HUDEP-2 (cell line): ENCODE measurements at regions not wholly inside any gene's neighbourhood (a gene's known extent, or its start where the extent isn't known, plus 50 kb on each side); places are given as distances from the start of the nearest gene placed in this dataset.
A peak's percentile ranks its signal among the peaks of the same experiment; 100 is the strongest.
"Not testable (repeated sequence)": the region's sequence is repeated elsewhere in the genome, so short reads cannot be mapped to it uniquely, and the experiment has no call there.

Source experiments
- DNase-seq, 76 experiments: peaks; one replicate each; lab custom pipeline; 2025; ENCODE audit not compliant: unreplicated experiment in 76 of 76; lab: John Stamatoyannopoulos, UW

DNA sequence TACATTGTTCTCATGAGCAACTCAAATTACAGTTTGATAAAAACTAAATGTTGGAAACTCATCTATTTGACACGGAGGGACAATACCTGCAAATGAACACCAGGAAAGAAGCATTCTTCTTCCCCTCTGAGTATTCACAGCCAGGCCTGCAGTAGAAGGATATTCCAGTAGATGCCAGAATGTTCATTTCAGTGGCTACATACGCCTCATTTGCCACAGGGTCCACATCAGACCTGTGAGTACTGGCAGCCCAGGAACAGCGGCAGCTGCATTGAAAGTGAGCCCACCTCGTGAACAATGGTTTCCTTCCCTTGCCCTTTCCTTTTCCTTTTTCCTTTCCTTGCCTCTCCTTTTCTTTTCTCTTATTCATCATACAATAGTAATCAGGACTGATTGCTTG is 81.1 kb upstream of the NEIL3 start:
- no peak for DNase-seq

DNA sequence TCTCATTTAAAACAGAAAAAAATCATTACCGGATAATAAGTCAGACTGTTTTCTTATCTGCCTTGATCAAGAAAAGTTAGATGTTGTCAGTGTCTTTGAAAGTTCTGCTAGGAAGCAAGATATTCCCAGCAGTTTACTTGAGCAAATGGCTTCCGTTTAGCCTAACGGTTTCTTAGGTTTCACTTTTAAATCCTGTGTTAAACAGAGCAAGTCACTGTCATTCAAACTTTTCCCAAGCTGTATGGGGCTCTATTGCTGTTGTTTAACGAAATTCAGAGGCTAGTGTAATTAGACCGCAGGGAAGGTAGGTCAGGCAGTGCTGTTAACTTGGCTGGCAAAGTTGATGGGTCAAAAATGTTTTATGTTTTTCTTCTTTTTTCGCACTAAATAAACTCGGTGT is 80.3 kb upstream of the NEIL3 start:
- DNase-seq = no peak

DNA sequence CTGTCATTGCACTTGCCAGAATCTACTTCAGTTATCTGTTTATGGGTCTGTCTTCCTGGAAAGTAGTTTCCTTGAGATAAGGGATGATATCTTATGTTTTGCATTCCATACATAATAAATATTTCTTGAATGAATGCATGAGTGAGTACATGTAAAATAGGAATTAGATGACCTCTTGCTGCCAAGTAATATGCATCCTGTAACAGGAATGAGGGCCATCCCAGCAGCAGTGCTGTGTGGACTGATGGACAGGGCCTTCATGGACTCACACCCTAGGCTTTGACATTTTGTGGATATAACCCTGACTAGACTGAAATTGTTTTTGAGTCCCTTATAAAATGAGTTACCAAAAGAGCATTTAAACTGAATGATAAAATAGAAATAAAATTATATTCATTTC is 77.2 kb upstream of the NEIL3 start:
- no peak for DNase-seq

- DNase-seq = no peak
Observed at GRCh38 chr4:177235026-177235425, 74.6 kb upstream of the NEIL3 start.

- no peak for DNase-seq
Observed at GRCh38 chr4:177236886-177237285, 72.8 kb upstream of the NEIL3 start.

GRCh38 chr4:177237291-177237690 is 72.4 kb upstream of the NEIL3 start:
- DNase-seq = no peak

DNA sequence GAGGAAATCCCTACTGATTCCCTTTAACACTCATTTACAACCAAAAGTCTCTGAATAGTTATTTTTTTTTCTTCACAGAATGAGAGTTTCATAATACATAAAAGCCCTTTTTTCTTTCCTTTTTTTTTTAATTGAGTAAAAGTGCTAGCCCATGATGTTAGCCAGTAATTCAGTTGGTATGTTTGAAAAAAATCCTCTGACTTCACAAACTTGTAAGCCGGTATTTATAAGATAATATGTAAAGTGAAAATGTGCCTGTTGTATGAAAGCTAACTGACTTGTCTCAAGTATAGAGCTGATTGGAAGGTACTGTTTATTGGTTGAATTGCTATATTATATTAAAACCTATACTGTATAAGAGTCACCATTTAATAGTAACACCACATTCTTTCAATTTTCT is 70.2 kb upstream of the NEIL3 start:
- no peak for DNase-seq

DNA sequence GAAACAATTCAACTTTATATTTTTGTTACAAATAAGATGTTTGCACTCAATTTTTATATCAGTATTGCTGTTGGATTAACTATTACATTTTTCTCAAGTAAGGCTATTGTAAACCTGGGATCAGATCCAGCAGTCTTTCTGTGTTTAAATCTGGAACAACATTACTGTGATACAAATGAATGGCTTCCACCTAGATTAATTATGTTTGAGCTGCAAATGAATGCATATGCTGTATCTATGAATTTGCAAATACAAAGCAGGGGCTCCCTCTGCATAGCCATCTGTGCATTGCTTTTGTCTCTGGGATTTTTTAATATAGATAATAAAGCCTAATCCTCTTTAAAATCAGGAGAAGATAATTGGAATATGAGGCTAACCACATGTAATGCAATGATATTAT is 69.8 kb upstream of the NEIL3 start:
- no peak for DNase-seq

GRCh38 chr4:177242651-177243286 is 66.9 kb upstream of the NEIL3 start:
- DNase-seq = no peak

DNA sequence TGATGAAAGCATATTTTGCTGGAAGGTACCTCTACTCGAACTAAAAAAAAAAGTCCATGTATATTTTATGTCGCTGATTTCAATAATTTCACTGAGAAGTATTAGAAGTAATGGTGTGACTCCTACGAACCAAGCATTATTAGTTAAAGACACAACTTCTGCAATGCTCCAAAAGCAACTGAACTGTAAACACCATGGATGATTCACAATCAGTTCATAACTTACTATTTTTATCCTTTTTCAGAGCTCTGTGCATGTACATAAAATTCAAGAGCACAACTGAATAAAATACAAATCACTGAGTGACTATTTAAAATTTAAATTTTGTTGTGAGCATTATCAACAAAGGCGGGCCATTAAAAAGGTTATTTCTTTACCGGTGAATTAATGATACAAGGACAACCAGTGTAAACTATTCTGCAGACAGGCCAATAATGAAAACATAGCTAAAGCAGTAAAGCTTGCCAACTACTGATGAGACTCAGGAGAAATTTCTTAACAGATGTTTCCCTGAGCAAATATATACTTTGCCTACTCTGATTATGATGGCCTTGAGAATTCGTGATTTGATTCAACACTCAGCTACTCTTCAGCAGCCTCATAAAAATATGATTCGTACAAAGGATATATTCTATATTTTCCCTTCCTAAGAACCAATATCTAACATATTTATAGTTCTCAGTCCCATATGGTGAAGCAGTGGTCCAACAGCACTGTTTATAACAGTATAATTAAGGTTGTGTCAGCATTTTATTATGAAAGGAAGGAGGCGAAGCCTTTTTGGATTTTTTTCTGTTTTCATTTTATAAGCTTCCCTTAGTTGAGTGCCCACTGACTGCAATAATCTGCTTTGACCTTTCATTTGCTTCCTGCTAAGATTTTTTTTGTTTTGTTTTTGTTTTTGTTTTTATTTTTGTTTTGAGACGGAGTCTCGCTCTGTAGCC is 62.8 kb upstream of the NEIL3 start:
- DNase-seq = no peak

DNA sequence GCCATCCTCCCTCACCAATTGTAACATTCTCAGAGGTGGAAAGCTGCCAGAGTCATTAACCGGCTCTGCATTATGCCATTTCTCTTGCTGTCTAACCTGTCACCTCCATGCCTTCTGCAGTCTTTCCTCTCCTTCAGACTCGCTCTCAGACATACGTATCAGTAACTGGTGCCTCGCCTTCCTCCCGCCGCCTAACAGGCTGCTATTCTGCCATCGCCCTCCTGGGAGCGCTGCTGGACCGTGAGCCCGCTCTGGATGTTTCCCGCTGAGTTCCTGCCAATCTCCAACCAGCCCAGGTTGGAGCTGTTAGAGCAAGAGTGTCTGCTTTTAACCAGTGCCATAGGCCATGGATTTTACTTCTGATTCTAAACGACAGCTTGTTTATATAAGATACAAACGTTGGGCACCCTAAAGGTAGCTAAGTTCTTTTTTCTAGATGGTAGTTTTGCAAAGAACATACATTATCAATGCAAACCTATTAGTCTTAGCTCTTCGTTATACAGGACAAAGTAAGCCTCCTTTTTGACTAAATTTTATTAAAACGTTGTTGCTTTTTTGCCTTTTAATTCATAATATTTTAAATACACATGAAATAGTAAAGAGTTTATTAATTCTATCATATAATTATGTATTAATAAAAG is 59.5 kb upstream of the NEIL3 start:
- DNase-seq = peak in 59 of 76 experiments; percentile 1 to 77 (median 28)

- peak in 1 of 76 experiments; percentile 0 for DNase-seq
Observed at GRCh38 chr4:177251237-177251636, 58.4 kb upstream of the NEIL3 start.

DNA sequence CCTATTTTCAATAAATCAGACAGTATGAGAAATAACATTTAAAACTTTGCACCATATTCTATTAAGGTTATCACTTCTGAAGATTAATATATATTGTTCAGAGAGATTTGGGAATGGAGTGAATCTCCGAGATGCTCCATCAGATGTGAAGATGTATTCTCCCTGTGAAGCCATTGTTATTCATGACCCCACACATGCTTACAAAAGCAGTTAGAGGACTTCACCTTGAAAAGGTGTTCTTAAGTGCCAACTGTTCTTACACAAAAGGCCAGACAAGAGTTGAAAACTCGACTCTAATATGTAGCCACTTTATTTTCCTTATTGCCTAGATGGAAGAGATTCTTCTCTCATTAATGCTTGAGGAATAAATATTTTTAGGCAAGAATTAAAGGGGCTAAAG is 54.3 kb upstream of the NEIL3 start:
- no peak for DNase-seq

- no peak for DNase-seq
Observed at GRCh38 chr4:177256950-177257349, 52.7 kb upstream of the NEIL3 start.

- DNase-seq = not testable (repeated sequence)
Observed at GRCh38 chr4:177259466-177259865, 50.2 kb upstream of the NEIL3 start.
